IgD-negative memory B cell (primary cell): ENCODE measurements at regions not wholly inside any gene's neighbourhood (a gene's known extent, or its start where the extent isn't known, plus 50 kb on each side); places are given as distances from the start of the nearest gene placed in this dataset.

Experiments
- H3K27ac Mint-ChIP-seq, 3 donors: one replicate each; pipeline ENCODE4 v1.8.0; 2020 to 2022; ENCODE audit warnings: mild to moderate bottlenecking in 3 of 3, mixed read lengths in 3 of 3, moderate library complexity in 1 of 3
- H3K27me3 Mint-ChIP-seq: one replicate; pipeline ENCODE4 v1.8.0; 2021; ENCODE audit warnings: mixed read lengths
- H3K36me3 Mint-ChIP-seq: one replicate; pipeline ENCODE4 v1.8.0; 2020; ENCODE audit warnings: mild to moderate bottlenecking, mixed read lengths
- H3K4me1 Mint-ChIP-seq, 3 donors: one replicate each; pipeline ENCODE4 v1.8.0; 2020 to 2022; ENCODE audit warnings: mixed read lengths in 3 of 3, mild to moderate bottlenecking in 1 of 3
- H3K4me3 Mint-ChIP-seq, 4 donors: one replicate each; pipeline ENCODE4 v1.8.0; 2020 to 2022; ENCODE audit warnings: mild to moderate bottlenecking in 4 of 4, mixed read lengths in 4 of 4, moderate library complexity in 3 of 4
- H3K9me3 Mint-ChIP-seq, 3 donors: one replicate each; pipeline ENCODE4 v1.8.0; 2020 to 2021; ENCODE audit warnings: mixed read lengths in 3 of 3, mild to moderate bottlenecking in 1 of 3

DNA sequence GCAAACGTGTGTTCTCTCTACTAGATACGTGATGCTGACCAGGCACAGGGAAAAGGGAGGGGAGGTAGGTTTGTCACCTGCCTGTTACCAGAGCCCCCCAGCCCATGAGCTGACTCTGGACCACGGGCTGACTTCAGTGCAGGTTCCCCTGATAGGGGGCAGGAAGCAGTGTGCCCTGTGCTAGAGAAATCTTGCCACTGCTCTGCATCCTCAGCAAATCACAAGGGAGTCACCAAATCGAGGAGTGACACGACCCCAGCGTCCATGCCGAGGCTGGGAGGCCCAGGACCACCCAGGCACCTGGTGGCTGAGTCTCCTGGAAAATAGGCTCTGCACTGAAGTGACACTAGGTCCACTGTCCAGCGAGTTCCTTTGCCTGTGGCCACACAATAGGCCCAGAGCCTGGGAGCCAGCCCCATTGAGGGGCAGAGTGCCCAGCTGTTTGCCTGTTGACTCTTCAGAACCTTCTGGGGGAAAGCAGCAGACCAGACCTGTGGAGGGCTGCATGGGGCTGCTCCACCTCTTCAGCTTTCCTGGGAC, 99.3 kb downstream of the CTTN start:
- no peaks in the 10 kb centered on the region for H3K27me3 Mint-ChIP-seq
- no peaks in the 10 kb centered on the region for H3K9me3 Mint-ChIP-seq
- H3K4me3 Mint-ChIP-seq: no peak overlapping the region
- no peaks in the 10 kb centered on the region for H3K36me3 Mint-ChIP-seq
- H3K4me1 Mint-ChIP-seq: no peaks in the 10 kb centered on the region
- no peak overlapping the region for H3K27ac Mint-ChIP-seq

DNA sequence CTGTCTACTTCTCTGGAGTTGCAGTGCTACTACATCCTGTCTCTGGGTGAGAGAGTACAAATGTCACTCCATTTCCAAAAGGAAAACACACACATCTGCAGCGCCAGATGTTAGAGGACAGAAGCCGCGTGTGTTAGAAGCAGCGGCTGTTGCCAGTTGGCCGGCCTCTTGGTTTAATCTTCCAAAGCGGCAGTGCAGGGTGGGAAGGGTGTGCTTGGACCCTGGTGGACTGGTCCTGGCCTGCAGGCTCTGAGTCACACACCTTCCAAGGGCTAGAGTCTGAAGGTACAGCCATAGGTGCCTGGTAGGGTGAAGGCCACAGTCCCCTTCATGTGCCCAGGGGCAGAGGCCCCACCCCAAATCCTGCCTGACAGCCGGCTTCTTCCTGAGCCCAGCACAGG, 99.8 kb downstream of the CTTN start:
- no peaks in the 10 kb centered on the region for H3K9me3 Mint-ChIP-seq
- H3K4me3 Mint-ChIP-seq: no peak overlapping the region
- no peak overlapping the region for H3K27ac Mint-ChIP-seq
- H3K27me3 Mint-ChIP-seq: no peaks in the 10 kb centered on the region
- no peaks in the 10 kb centered on the region for H3K36me3 Mint-ChIP-seq
- H3K4me1 Mint-ChIP-seq: no peaks in the 10 kb centered on the region

DNA sequence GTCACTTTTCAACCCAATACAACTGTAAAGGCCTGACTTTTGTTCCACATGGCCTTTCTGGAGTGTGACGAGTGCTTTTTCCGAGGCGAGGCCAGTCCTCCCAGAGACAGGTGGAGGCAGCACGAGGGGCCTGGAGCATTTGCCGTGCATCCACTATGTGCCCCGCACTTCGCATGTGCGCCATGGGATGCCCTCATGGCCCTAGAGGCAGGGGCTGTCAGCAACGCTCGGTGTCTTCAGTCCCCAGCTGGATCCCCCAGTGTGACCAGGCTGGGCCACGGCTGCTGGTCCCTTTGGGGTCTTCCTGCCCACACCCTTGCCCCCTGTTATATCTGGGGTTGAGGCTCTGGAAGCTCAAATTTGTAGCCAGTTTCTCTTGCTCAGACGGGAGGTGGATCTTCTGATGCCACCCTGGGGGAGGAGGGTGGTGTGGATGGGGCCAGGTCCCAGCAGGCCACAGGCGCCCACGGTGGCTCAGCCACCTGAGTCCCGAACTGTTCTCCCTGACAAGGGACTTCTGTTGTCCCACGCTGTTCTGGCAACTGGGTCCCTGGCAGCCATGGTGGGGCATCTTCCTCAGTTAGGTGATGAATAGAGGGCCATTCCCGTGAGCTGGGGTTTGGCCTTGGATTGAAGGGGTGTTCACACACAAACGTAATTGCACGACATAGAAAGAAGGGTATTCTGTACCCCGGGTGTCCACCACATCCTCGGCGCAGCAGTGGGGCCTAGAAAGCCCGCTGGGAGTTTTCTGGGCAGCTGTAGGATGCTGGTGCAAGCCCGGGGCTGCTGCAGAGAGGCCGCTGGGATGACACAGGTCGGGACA, 100.9 kb downstream of the CTTN start:
- Mint-ChIP-seq H3K4me1 (no peaks in the 10 kb centered on the region), H3K4me3 (no peak overlapping the region), H3K27ac (no peak overlapping the region), H3K9me3 (no peaks in the 10 kb centered on the region), H3K27me3 (no peaks in the 10 kb centered on the region), H3K36me3 (no peaks in the 10 kb centered on the region)

DNA sequence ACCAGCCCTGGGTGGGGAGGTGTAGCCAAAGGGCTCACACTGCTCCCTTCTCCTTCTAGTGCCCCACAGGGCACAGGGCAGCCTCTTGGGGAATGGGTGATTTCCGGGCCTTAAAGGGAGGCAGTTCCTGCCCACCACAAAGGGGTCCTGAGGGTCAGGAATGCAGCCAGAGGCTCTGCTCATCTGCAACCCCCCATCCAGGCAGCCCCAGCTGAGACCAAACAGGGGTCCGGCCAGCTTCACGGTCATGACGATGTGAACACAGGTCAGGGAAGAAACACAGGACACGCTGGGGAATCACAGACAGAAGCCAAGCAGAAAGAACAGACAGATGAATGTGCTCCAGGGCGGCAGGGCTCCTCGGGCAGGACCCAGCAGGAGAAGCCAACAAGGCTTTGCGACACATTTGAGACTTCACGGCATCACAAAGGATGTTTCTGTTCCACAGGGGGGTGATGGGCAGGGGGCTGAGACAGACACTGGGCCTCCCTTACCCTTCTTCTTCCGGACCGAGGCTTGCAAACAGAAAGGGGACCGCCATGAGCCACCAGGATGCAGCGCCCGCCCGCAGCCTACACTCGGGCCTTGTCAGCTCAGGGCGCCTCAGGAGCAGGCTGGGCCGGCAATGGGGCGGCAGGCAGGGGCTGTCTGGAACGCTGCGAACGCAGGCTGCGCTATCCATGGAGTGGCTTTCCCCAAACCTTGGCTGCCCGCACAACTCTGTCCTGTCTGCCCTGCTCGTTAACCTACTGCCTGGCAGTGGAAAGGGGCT, 101.9 kb downstream of the CTTN start:
- Mint-ChIP-seq H3K9me3 (no peaks in the 10 kb centered on the region), H3K27ac (no peak overlapping the region), H3K4me1 (no peaks in the 10 kb centered on the region), H3K4me3 (no peak overlapping the region), H3K36me3 (no peaks in the 10 kb centered on the region), H3K27me3 (no peaks in the 10 kb centered on the region)

DNA sequence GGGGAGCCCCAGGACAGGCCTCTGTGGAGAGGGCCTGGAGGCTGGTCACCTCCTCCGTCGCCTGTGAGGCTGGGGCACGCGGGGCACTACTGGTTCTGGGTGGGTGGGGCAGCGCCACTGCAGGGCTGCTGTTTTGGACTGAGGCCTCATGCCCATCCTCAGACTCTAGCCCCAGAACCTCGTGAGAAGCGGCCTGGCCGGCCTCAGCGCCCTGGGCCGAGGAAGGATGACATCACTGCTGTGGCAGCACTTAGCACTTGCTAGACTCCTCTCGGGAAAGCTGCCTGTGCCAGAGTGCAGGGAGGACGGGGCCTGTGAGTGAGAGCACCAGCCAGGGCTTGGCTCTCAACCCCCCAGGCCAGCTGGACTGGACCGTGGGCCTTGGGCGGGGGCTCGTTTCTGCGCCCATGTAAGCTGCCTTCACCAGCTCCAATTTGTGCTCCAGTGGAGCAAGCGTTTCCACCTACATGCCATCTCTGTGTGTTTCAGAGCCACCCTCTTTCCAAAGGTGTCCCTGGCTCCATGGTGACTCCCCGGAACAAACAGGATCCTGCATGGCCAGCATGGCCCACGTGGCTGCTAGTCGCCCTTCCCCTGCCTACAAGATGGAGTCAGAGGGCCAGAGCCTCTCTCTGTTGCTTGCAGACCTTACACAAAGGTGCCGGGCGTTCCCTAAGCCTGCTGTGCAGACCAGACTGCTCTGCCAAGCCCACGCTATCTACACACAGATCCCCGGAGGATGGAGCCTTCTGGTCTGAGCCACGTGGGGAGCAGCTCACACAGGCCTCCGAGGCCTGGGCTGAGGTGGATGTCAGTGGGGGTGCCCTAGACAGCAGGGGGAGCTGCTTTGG, 102.9 kb downstream of the CTTN start:
- Mint-ChIP-seq H3K4me3 (no peak overlapping the region), H3K9me3 (no peaks in the 10 kb centered on the region), H3K36me3 (no peaks in the 10 kb centered on the region), H3K4me1 (no peaks in the 10 kb centered on the region), H3K27ac (no peak overlapping the region), H3K27me3 (no peaks in the 10 kb centered on the region)

DNA sequence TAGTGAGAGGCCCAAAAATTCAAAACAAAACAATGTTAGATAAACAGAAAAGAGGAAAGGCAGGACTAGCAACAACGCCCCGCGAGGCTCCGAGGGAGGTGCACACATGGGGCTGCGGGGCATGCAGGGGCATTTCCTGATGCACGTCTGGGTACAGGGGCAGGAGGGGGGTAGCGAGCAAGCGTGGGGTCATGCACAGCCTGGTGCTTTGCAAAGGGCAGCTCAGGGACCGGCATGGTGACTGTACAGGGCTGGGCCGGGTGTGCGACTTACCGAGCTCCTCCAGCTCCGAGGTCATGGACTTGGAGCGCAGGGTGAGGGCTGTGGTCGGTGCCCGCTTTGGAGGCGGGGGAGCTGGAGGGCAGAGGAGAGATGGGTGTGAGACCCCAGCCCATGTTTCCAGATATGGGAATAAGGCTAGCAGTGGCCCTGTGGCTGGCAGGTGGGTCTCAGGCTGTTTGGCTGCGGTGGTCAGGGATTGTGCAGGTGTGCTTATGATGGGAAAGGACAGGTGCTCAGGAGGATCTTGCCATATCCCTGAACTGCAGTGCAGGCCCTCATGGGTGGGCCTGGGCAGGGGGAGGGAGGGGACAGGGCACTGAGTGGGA, 103.7 kb downstream of the CTTN start:
- Mint-ChIP-seq H3K4me1 (no peaks in the 10 kb centered on the region), H3K4me3 (no peak overlapping the region), H3K27ac (no peak overlapping the region), H3K27me3 (no peaks in the 10 kb centered on the region), H3K9me3 (no peaks in the 10 kb centered on the region), H3K36me3 (no peaks in the 10 kb centered on the region)

DNA sequence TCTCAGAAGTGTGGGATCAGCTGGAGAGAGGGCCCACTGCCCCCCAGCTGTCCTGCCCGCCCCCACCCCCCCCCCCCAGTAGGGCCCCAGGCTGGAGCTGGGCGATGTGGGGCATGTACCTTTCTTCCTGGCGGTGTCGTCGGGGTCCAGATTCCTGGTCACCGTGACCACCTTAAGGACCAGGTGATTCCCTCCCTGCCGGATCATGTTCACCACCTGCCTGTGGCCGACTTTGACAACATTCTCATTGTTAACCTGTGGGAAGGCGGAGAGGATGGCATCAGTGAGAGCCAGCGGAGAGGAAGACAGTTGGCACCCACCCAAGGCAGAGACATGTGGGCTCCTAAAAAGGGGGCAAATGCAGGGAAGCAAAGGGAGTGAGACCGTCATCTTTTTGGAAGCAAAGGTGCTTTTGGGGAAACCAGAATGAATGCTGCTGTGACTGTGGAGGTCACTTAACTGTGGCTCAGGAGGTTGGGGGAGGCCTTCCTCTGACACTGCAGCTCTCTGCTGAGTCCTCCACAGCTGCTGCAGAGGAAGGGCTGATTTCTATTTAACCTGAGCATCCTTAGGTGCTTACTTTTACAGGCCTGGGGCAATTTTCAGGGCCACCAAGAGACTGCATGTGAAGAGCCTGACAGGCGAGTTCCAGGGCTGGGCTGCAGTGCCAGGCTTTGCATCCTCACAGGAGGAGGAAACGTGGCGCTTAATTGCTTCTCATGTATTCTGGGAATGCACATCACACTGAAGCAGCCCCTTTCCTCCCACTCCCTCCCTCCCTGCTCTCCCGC, 104.5 kb downstream of the CTTN start:
- Mint-ChIP-seq H3K4me3 (no peak overlapping the region), H3K9me3 (no peaks in the 10 kb centered on the region), H3K27ac (no peak overlapping the region), H3K27me3 (no peaks in the 10 kb centered on the region), H3K4me1 (no peaks in the 10 kb centered on the region), H3K36me3 (no peaks in the 10 kb centered on the region)

DNA sequence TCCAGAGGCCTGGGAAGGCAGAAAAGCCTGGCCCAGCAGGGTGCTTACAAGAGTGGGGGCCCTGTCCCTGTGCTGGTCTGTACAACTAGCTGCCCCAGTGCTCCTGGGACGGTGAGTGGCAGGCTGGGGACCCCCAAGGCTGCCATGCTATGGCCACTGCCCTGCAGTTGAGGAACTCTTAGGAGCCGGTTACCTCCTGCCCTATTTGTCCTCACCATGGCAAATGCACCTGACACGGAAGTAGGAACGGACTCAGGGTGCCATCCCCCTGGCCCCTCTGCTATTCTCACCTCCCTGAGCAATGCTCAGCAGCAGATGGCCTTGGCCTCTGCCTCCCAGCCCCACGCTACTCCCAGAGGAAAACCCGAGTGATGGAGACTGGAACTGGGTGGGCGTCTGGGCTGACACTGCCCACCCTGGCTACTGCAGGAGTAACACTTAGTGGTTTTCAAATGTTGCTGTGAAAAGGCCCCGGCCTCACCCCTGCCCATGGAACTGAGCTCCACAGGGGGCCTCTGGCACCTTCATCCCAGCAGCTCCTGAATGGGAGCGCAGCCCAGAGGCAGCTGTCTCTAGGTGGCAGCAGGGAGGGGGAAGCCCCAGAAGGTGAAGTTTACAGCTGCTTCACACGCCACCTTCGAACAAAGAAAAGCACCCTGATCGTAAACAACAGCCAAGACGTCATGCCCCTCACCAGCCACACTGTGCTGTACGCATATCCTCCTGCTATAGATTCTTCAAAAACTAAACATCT, 105.3 kb downstream of the CTTN start:
- no peaks in the 10 kb centered on the region for H3K36me3 Mint-ChIP-seq
- H3K9me3 Mint-ChIP-seq: no peaks in the 10 kb centered on the region
- H3K4me1 Mint-ChIP-seq: no peaks in the 10 kb centered on the region
- H3K27me3 Mint-ChIP-seq: peaks cover 1% of the 10 kb centered on the region
- H3K27ac Mint-ChIP-seq: no peak overlapping the region
- H3K4me3 Mint-ChIP-seq: no peak overlapping the region

DNA sequence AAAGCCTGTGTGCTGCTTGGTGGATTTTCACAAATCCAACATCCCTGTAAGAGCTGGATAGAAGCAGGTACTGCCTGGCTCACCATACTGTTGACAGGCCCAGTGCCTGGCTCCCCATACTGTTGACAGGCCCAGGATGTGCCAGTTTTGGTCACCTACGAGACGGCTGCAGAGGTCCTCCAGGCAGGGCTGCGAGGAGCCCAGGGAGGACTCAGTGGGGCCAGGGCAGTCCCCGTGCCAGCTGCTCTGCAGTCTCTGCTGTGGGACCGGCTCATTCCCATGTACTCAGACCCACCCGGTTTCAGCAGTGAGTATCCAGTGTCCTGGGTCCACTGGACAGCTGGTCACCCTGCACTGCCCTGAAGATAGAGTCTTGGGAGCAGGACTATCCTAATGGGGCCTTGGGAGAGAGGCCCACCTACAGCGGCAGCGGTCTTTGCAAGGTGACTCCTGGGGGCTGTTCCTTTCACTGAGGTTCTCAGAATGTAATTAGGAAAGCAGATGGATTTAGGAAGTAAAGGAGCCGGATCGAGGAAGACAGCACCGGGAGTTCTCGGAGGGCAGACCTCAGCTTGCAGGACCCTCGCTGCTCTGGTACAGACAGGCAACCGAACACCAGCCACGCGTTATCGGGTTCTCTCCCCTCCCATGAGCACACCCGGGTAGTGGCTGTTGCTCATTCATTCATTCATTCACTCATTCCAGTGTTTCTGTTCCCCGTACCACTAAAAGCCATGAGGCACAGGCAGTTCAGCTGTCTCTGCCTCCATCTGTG, 106.1 kb downstream of the CTTN start:
- no peaks in the 10 kb centered on the region for H3K9me3 Mint-ChIP-seq
- no peak overlapping the region for H3K4me3 Mint-ChIP-seq
- H3K27me3 Mint-ChIP-seq: peaks cover 1% of the 10 kb centered on the region
- no peak overlapping the region for H3K27ac Mint-ChIP-seq
- no peaks in the 10 kb centered on the region for H3K36me3 Mint-ChIP-seq
- H3K4me1 Mint-ChIP-seq: no peaks in the 10 kb centered on the region

DNA sequence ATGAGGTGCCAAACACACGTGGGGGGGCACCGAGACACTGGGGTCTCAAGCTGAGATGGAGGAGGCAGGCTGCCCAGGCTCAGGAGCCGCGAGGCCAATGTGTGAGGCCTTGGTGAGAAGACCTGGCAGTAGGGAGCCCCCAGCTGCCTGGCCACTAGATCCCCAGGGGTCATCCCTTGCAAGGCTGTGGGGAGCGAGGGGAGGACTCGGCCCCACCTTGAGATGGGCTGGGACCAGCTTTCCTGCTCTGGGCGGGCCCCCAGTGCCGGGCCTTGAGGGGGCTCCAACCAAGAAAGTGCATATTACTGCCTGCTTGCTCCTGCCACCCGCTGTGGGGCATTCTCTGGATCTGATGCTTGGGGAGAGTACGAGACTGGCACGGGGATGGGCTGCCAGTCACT, 107.0 kb downstream of the CTTN start:
- no peak overlapping the region for H3K27ac Mint-ChIP-seq
- H3K27me3 Mint-ChIP-seq: peaks cover 1% of the 10 kb centered on the region
- H3K36me3 Mint-ChIP-seq: no peaks in the 10 kb centered on the region
- no peak overlapping the region for H3K4me3 Mint-ChIP-seq
- no peaks in the 10 kb centered on the region for H3K9me3 Mint-ChIP-seq
- no peaks in the 10 kb centered on the region for H3K4me1 Mint-ChIP-seq

DNA sequence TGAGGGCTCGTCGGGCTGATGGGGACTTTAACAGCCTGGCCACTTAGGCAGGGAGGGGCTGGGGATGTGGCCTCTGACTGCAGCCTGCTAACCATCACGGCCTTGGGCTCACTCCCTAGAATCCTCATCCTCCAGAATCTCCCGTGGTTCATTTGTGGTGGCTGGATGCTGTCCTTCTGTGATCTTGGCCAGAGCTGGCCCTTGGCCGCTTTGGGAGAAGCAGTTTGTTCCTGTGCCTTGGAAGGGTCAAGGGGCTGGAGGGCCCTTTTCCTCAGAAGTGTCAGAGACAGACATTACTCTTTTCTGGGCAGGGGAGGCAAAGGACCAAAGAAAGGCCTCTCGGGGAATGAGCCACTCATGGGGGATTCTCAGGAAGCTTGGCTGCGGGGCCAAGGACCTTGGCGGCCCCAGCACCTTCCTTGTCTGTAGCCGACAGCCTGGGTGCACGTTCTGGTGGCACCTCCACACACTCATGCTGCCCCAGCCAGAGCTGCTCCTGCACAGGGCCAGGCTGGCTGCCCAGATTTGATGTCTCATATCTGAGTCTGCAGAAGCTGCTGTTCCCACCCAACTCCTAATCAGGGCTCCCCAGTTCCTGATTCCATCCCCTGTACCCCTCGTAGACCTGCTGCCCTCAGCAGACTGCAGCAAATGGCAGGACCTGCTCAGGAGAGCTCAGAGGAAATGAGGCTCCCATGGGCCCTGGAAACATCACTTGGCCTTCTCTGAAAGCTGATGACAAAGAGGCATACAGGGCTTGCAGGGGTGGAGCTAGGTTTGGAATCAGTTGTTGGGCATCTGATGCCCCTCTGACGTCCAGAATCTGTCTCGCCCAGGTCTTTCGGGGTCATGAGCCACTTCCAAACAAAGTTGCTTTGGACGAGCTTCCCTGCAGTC, 107.7 kb downstream of the CTTN start:
- Mint-ChIP-seq H3K4me3 (no peak overlapping the region), H3K9me3 (peaks cover 0 to 4% (median 3%) of the 10 kb centered on the region in 3 donors), H3K36me3 (no peaks in the 10 kb centered on the region), H3K27me3 (peaks cover 1% of the 10 kb centered on the region), H3K27ac (no peak overlapping the region), H3K4me1 (no peaks in the 10 kb centered on the region)

DNA sequence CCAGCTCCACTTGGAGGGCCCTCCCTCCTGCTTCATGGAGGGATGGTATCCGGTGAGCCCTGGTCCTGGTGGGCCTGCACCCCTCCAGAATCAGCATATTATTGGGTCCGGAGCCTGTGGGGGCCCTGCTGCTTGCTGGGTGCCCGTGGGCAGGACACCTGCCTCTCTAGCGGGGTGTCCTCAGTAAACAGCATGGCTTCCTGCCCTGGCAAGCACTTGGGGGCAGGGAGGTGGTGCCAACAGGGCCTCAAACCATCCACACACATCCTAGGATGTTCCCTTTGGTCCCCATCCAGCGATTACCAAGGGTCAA, 108.3 kb downstream of the CTTN start:
- H3K4me1 Mint-ChIP-seq: no peaks in the 10 kb centered on the region
- peaks cover 2 to 7% (median 5%) of the 10 kb centered on the region in 3 donors for H3K9me3 Mint-ChIP-seq
- no peak overlapping the region for H3K27ac Mint-ChIP-seq
- no peak overlapping the region for H3K4me3 Mint-ChIP-seq
- H3K36me3 Mint-ChIP-seq: no peaks in the 10 kb centered on the region
- H3K27me3 Mint-ChIP-seq: peaks cover 1% of the 10 kb centered on the region
